ENCODE measurements at regions not wholly inside any gene's neighbourhood (a gene's known extent, or its start where the extent isn't known, plus 50 kb on each side); places are given as distances from the start of the nearest gene placed in this dataset.

DNA sequence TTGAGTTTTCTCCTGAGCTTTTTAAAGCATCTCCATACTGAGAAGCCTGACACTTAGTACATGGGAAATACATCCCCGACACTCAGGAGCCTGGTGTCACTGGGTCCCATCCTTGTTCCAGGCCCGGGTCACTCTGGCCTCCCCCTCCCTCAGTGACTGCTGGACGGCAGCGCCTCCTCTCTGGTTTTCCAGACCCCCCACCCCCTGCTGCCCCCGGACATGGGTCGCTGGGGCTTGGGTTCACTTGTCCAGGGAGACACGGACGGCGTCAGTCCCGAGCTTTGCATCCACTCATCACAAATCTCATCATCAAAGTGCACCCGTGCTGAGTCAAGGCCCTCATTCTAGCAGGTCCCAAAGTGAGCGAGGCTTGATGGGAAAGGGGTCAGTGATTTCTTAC is 243.0 kb downstream of the IRX2 start:
- Mint-ChIP-seq H3K36me3 (ENCODE audit: insufficient read depth, unreplicated experiment) (no peaks in the 10 kb centered on the region), H3K9me3 (ENCODE audit: unreplicated experiment) (no peaks in the 10 kb centered on the region), H3K4me1 (ENCODE audit: insufficient read depth, unreplicated experiment) (no peaks in the 10 kb centered on the region), H3K27ac (ENCODE audit: low read depth, unreplicated experiment) (no peak overlapping the region), H3K4me3 (ENCODE audit: unreplicated experiment) (no peak overlapping the region), H3K27me3 (ENCODE audit: insufficient read depth, unreplicated experiment) (no peaks in the 10 kb centered on the region)
- TF ChIP-seq, protein P1, sequence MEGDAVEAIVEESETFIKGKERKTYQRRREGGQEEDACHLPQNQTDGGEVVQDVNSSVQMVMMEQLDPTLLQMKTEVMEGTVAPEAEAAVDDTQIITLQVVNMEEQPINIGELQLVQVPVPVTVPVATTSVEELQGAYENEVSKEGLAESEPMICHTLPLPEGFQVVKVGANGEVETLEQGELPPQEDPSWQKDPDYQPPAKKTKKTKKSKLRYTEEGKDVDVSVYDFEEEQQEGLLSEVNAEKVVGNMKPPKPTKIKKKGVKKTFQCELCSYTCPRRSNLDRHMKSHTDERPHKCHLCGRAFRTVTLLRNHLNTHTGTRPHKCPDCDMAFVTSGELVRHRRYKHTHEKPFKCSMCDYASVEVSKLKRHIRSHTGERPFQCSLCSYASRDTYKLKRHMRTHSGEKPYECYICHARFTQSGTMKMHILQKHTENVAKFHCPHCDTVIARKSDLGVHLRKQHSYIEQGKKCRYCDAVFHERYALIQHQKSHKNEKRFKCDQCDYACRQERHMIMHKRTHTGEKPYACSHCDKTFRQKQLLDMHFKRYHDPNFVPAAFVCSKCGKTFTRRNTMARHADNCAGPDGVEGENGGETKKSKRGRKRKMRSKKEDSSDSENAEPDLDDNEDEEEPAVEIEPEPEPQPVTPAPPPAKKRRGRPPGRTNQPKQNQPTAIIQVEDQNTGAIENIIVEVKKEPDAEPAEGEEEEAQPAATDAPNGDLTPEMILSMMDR (IDR thresholded peaks at IDR 0.05; ENCODE audit: unreplicated experiment): no peak
- DNase-seq (ENCODE audit: unreplicated experiment): no peak
- intact Hi-C loops (cut with micrococcal nuclease): no loop called here
- no TSS peak for BruUV-seq (replicated peaks)
- ChIA-PET CTCF (no interaction called here), POLR2A (no interaction called here)

DNA sequence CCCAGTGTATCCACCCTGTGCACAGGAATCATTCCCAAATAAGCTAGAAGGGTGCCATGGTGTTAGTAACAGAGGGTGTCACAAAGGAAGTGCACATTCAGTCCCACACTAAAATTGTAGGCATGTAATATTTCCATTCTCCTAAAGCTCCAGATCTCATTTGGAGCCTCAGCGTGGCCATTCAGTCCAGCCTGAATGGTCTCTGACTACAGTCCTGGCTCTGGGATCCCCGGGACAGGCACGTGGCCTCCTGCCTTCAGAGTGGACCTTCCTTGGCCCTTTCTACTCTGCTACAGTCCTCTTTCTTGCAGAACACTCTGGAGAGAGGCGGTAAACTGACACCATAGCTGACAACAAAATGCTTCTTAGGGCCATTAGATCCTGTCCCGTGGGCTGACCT is 243.9 kb downstream of the IRX2 start:
- TF ChIP-seq, protein P1 (IDR thresholded peaks at IDR 0.05; ENCODE audit: unreplicated experiment): no peak
- Mint-ChIP-seq H3K27ac (ENCODE audit: low read depth, unreplicated experiment) (no peak overlapping the region), H3K36me3 (ENCODE audit: insufficient read depth, unreplicated experiment) (no peaks in the 10 kb centered on the region), H3K4me1 (ENCODE audit: insufficient read depth, unreplicated experiment) (no peaks in the 10 kb centered on the region), H3K4me3 (ENCODE audit: unreplicated experiment) (no peak overlapping the region), H3K9me3 (ENCODE audit: unreplicated experiment) (no peaks in the 10 kb centered on the region), H3K27me3 (ENCODE audit: insufficient read depth, unreplicated experiment) (no peaks in the 10 kb centered on the region)
- ChIA-PET POLR2A (no interaction called here), CTCF (no interaction called here)
- no TSS peak for BruUV-seq (replicated peaks)
- intact Hi-C loops (cut with micrococcal nuclease): no loop called here
- peak; percentile 1 for DNase-seq (ENCODE audit: unreplicated experiment)

DNA sequence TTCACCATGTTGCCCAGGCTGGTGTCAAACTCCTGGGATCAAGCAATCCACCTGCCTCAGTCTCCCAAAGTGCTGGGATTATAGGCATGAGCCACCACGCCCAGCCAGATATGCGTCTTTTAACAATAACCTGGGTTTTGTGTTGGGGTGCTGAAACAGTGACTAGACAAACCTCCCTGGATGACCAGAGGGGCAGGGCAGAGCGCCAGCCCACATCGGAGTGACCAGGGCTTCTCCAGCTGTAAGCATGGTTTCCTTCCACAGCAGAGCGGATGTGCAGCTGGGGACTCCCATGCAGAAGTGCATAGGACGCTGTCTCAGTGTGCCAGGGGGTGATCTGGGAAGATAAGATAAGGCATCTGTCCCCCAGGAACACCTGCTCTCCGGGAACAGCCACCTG is 244.9 kb downstream of the IRX2 start:
- ChIA-PET POLR2A (no interaction called here), CTCF (no interaction called here)
- Mint-ChIP-seq H3K4me1 (ENCODE audit: insufficient read depth, unreplicated experiment) (no peaks in the 10 kb centered on the region), H3K27me3 (ENCODE audit: insufficient read depth, unreplicated experiment) (no peaks in the 10 kb centered on the region), H3K4me3 (ENCODE audit: unreplicated experiment) (no peak overlapping the region), H3K27ac (ENCODE audit: low read depth, unreplicated experiment) (no peak overlapping the region), H3K9me3 (ENCODE audit: unreplicated experiment) (no peaks in the 10 kb centered on the region), H3K36me3 (ENCODE audit: insufficient read depth, unreplicated experiment) (no peaks in the 10 kb centered on the region)
- intact Hi-C loops (cut with micrococcal nuclease): no loop called here
- TF ChIP-seq, protein P1 (IDR thresholded peaks at IDR 0.05; ENCODE audit: unreplicated experiment): no peak
- BruUV-seq (replicated peaks): no TSS peak
- no peak for DNase-seq (ENCODE audit: unreplicated experiment)

DNA sequence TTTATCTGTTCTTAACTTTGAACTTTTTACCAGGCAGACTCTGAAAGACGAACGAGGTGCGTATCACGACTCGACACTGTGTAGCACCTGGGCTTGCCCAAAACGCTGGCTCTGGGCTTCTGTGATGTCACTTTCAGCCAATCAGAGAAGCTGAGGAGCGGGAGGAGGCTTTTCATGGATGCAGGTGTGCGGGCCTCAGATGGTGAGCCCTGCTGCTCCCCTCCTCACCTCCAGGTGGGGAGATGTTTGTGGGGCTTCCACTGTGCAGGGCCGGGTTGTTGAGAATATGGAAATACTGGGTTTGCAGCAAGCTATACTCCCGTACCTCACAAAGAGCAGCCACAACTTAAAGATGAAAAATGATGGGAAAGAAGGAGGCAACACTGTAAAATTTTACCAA is 246.3 kb downstream of the IRX2 start:
- CTCF ChIA-PET: no interaction called here
- no peak overlapping the region for H3K4me3 Mint-ChIP-seq (ENCODE audit: unreplicated experiment)
- BruUV-seq (replicated peaks): no TSS peak
- no peaks in the 10 kb centered on the region for H3K36me3 Mint-ChIP-seq (ENCODE audit: insufficient read depth, unreplicated experiment)
- TF ChIP-seq, protein P1 (IDR thresholded peaks at IDR 0.05; ENCODE audit: unreplicated experiment): no peak
- DNase-seq (ENCODE audit: unreplicated experiment): no peak
- no peaks in the 10 kb centered on the region for H3K27me3 Mint-ChIP-seq (ENCODE audit: insufficient read depth, unreplicated experiment)
- intact Hi-C loops (cut with micrococcal nuclease): no loop called here
- no peaks in the 10 kb centered on the region for H3K9me3 Mint-ChIP-seq (ENCODE audit: unreplicated experiment)
- POLR2A ChIA-PET: no interaction called here
- H3K27ac Mint-ChIP-seq (ENCODE audit: low read depth, unreplicated experiment): no peak overlapping the region
- no peaks in the 10 kb centered on the region for H3K4me1 Mint-ChIP-seq (ENCODE audit: insufficient read depth, unreplicated experiment)

Data from MCF 10A (cell line).